Subcutaneous abdominal adipose tissue (tissue), 5 donors: ENCODE measurements at regions not wholly inside any gene's neighbourhood (a gene's known extent, or its start where the extent isn't known, plus 50 kb on each side); places are given as distances from the start of the nearest gene placed in this dataset.
A peak's percentile ranks its signal among the peaks of the same experiment; 100 is the strongest.

Experiments
- H3K27ac ChIP-seq: one replicate; pipeline ENCODE4 v1.7.0; 2013; ENCODE audit warnings: low read depth, mild to moderate bottlenecking, inconsistent platforms, low read length, moderate library complexity
- H3K27me3 ChIP-seq, 5 donors: one replicate each; pipeline ENCODE4 v1.7.0; 2013; ENCODE audit warnings: low read length in 5 of 5, inconsistent platforms in 1 of 5; ENCODE audit not compliant: control insufficient read depth in 5 of 5, insufficient read depth in 4 of 5
- H3K36me3 ChIP-seq, 5 donors: one replicate each; pipeline ENCODE4 v1.7.0; 2013; ENCODE audit warnings: low read length in 5 of 5; ENCODE audit not compliant: control insufficient read depth in 5 of 5, insufficient read depth in 5 of 5
- H3K4me1 ChIP-seq, 5 donors: one replicate each; pipeline ENCODE4 v1.7.0; 2013; ENCODE audit warnings: low read length in 5 of 5, mild to moderate bottlenecking in 3 of 5, moderate library complexity in 1 of 5; ENCODE audit not compliant: control insufficient read depth in 5 of 5, insufficient read depth in 5 of 5
- H3K4me3 ChIP-seq, 5 donors: one replicate each; pipeline ENCODE4 v1.7.0; 2013; ENCODE audit warnings: low read length in 5 of 5, low read depth in 1 of 5
- H3K9ac ChIP-seq, 5 donors: one replicate each; pipeline ENCODE4 v1.7.0; 2013; ENCODE audit warnings: low read length in 5 of 5, mild to moderate bottlenecking in 4 of 5, moderate library complexity in 3 of 5
- H3K9me3 ChIP-seq, 5 donors: one replicate each; pipeline ENCODE4 v1.7.0; 2013; ENCODE audit warnings: low read length in 5 of 5; ENCODE audit not compliant: control insufficient read depth in 5 of 5
- donor health status: healthy.
- donor health status: healthy.
- donor health status: healthy.
- donor health status: healthy.
- donor health status: healthy.

- Histone ChIP-seq H3K27ac (no peak overlapping the region), H3K27me3 (no peaks in the 10 kb centered on the region), H3K4me3 (no peak overlapping the region), H3K9ac (no peak overlapping the region), H3K9me3 (no peaks in the 10 kb centered on the region), H3K4me1 (peaks cover 0 to 7% (median 0%) of the 10 kb centered on the region in 5 donors), H3K36me3 (no peaks in the 10 kb centered on the region)
Observed at GRCh38 chr6:104500265-104500664, 359.5 kb downstream of the HACE1 start.

- peak overlapping the region in 1 of 5 donors; percentile 1 for H3K9ac ChIP-seq
- H3K4me1 ChIP-seq: peaks cover 0 to 19% (median 0%) of the 10 kb centered on the region in 5 donors
- no peak overlapping the region for H3K4me3 ChIP-seq
- H3K9me3 ChIP-seq: no peaks in the 10 kb centered on the region
- no peaks in the 10 kb centered on the region for H3K36me3 ChIP-seq
- H3K27me3 ChIP-seq: no peaks in the 10 kb centered on the region
- peak overlapping the region; percentile 14 for H3K27ac ChIP-seq
Observed at GRCh38 chr6:104486035-104486434, 373.7 kb downstream of the HACE1 start.

GRCh38 chr6:104484626-104485025 lies 375.1 kb downstream of the HACE1 start:
- Histone ChIP-seq H3K9ac (no peak overlapping the region), H3K4me1 (peaks cover 0 to 19% (median 0%) of the 10 kb centered on the region in 5 donors), H3K27me3 (no peaks in the 10 kb centered on the region), H3K36me3 (no peaks in the 10 kb centered on the region), H3K9me3 (no peaks in the 10 kb centered on the region), H3K27ac (no peak overlapping the region), H3K4me3 (no peak overlapping the region)

GRCh38 chr6:104484191-104484590 lies 375.5 kb downstream of the HACE1 start:
- Histone ChIP-seq H3K9ac (no peak overlapping the region), H3K36me3 (no peaks in the 10 kb centered on the region), H3K9me3 (no peaks in the 10 kb centered on the region), H3K4me3 (no peak overlapping the region), H3K27ac (no peak overlapping the region), H3K4me1 (peaks cover 0 to 19% (median 0%) of the 10 kb centered on the region in 5 donors), H3K27me3 (no peaks in the 10 kb centered on the region)

- Histone ChIP-seq H3K27me3 (no peaks in the 10 kb centered on the region), H3K9ac (no peak overlapping the region), H3K36me3 (no peaks in the 10 kb centered on the region), H3K27ac (no peak overlapping the region), H3K4me1 (peaks cover 0 to 19% (median 0%) of the 10 kb centered on the region in 5 donors), H3K4me3 (no peak overlapping the region), H3K9me3 (no peaks in the 10 kb centered on the region)
Observed at GRCh38 chr6:104483225-104483834, 376.4 kb downstream of the HACE1 start.

- H3K36me3 ChIP-seq: no peaks in the 10 kb centered on the region
- H3K4me3 ChIP-seq: no peak overlapping the region
Observed at GRCh38 chr6:104477569-104477968, 382.1 kb downstream of the HACE1 start.

GRCh38 chr6:104473021-104473429 lies 386.7 kb downstream of the HACE1 start:
- H3K27ac ChIP-seq: no peak overlapping the region
- no peaks in the 10 kb centered on the region for H3K36me3 ChIP-seq
- H3K9ac ChIP-seq: no peak overlapping the region
- H3K9me3 ChIP-seq: no peaks in the 10 kb centered on the region
- H3K4me1 ChIP-seq: peaks cover 0 to 6% (median 0%) of the 10 kb centered on the region in 5 donors
- H3K4me3 ChIP-seq: no peak overlapping the region
- H3K27me3 ChIP-seq: no peaks in the 10 kb centered on the region

More at GRCh38 chr6:104477569-104477968, 382.1 kb downstream of the HACE1 start:
- H3K27ac ChIP-seq: no peak overlapping the region
- H3K9ac ChIP-seq: no peak overlapping the region
- H3K9me3 ChIP-seq: no peaks in the 10 kb centered on the region
- H3K27me3 ChIP-seq: no peaks in the 10 kb centered on the region
- peaks cover 0 to under 1% (median 0%) of the 10 kb centered on the region in 5 donors for H3K4me1 ChIP-seq

GRCh38 chr6:104472021-104472901 lies 387.5 kb downstream of the HACE1 start:
- Histone ChIP-seq H3K4me3 (no peak overlapping the region), H3K27me3 (no peaks in the 10 kb centered on the region), H3K36me3 (no peaks in the 10 kb centered on the region), H3K9me3 (no peaks in the 10 kb centered on the region), H3K4me1 (peaks cover 0 to 6% (median 0%) of the 10 kb centered on the region in 5 donors), H3K27ac (no peak overlapping the region), H3K9ac (no peak overlapping the region)

GRCh38 chr6:104466306-104466705 lies 393.4 kb downstream of the HACE1 start:
- Histone ChIP-seq H3K27ac (no peak overlapping the region), H3K9ac (no peak overlapping the region), H3K4me1 (peaks cover 0 to 10% (median 2%) of the 10 kb centered on the region in 5 donors), H3K36me3 (no peaks in the 10 kb centered on the region), H3K4me3 (no peak overlapping the region), H3K9me3 (no peaks in the 10 kb centered on the region), H3K27me3 (no peaks in the 10 kb centered on the region)
